GM13977 (cell line): ENCODE measurements at regions not wholly inside any gene's neighbourhood (a gene's known extent, or its start where the extent isn't known, plus 50 kb on each side); places are given as distances from the start of the nearest gene placed in this dataset.

ENCODE experiments used
- DNase-seq: peaks from one replicate; pipeline ENCODE4 v3.0.0; 2012; ENCODE audit warnings: low spot score
- CTCF ChIP-seq: IDR thresholded peaks from 2 replicates; pipeline ENCODE4 v1.5.1; 2012; ENCODE audit warnings: mild to moderate bottlenecking, control low read depth; ENCODE audit not compliant: insufficient read depth; ENCODE audit errors: extremely low read depth, missing control alignments
- in situ Hi-C: fragments of 300-500 bp; cut with MboI; formaldehyde crosslinking; loops from one replicate; pipeline ENCODE4 v1.12.0; 2022; ENCODE audit warnings: low sequenced_read_pairs, low pct_unique_long_range_greater_than_20kb, mixed read lengths, inconsistent platforms; ENCODE audit not compliant: unreplicated experiment

- no peak for TF ChIP-seq CTCF
- in situ Hi-C loops = no loop called here
- DNase-seq = no peak
Measured at GRCh38 chr12:93944911-93945310, 203.5 kb upstream of the PLXNC1 start.

- no peak for TF ChIP-seq CTCF
- in situ Hi-C loops = no loop called here
- DNase-seq = no peak
Measured at GRCh38 chr12:93946542-93947150, 201.7 kb upstream of the PLXNC1 start.

GRCh38 chr12:93947486-93947885 lies 200.9 kb upstream of the PLXNC1 start:
- no peak for TF ChIP-seq CTCF
- DNase-seq = no peak
- in situ Hi-C loops = no loop called here

GRCh38 chr12:93950311-93950710 lies 198.1 kb upstream of the PLXNC1 start:
- in situ Hi-C loops = no loop called here
- DNase-seq = no peak
- TF ChIP-seq CTCF = no peak

- in situ Hi-C loops = no loop called here
- TF ChIP-seq CTCF = no peak
- no peak for DNase-seq
Measured at GRCh38 chr12:93954166-93955112, 193.9 kb upstream of the PLXNC1 start.

- TF ChIP-seq CTCF = no peak
- in situ Hi-C loops = no loop called here
Measured at GRCh38 chr12:93956551-93956950, 191.8 kb upstream of the PLXNC1 start.

More at GRCh38 chr12:93956551-93956950, 191.8 kb upstream of the PLXNC1 start:
- no peak for DNase-seq
